ENCODE measurements at regions not wholly inside any gene's neighbourhood (a gene's known extent, or its start where the extent isn't known, plus 50 kb on each side); places are given as distances from the start of the nearest gene placed in this dataset.

- TF ChIP-seq CTCF (IDR thresholded peaks at IDR 0.05) (no peak), POLR2A (IDR thresholded peaks at IDR 0.05) (no peak)
- WGBS, 2 donors, result 91 to 94% methylated on average over 3 of the region's 3 CpGs
- ATAC-seq, result no peak
Measured at GRCh38 chr2:45227347-45227746, 218.1 kb upstream of the SIX2 start.

GRCh38 chr2:45224993-45225380 lies 215.7 kb upstream of the SIX2 start:
- Histone ChIP-seq H3K36me3 (replicated peaks in 1 of 2; ENCODE audit: insufficient read depth in 1 of 2, low read depth in 2 of 2) (no peaks in the 10 kb centered on the region), H3K9me3 (no peaks in the 10 kb centered on the region), H3K27me3 (no peaks in the 10 kb centered on the region), H3K4me3 (no peak overlapping the region), H3K27ac (no peak overlapping the region), H3K4me1 (no peaks in the 10 kb centered on the region)
- WGBS, 2 donors, result 86 to 91% methylated on average over 4 of the region's 4 CpGs
- ATAC-seq (no peak), DNase-seq (no peak)
- no peak for TF ChIP-seq POLR2A (IDR thresholded peaks at IDR 0.05)
- no peak for TF ChIP-seq CTCF (IDR thresholded peaks at IDR 0.05)
- intact Hi-C loops (cut with DNase I), result no loop called here

More at GRCh38 chr2:45227347-45227746, 218.1 kb upstream of the SIX2 start:
- Histone ChIP-seq H3K27ac (no peak overlapping the region), H3K4me1 (no peaks in the 10 kb centered on the region), H3K36me3 (replicated peaks in 1 of 2; ENCODE audit: insufficient read depth in 1 of 2, low read depth in 2 of 2) (no peaks in the 10 kb centered on the region), H3K4me3 (no peak overlapping the region), H3K9me3 (no peaks in the 10 kb centered on the region), H3K27me3 (no peaks in the 10 kb centered on the region)
- intact Hi-C loops (cut with DNase I), result no loop called here
- DNase-seq, result no peak

GRCh38 chr2:45224321-45224992 lies 215.2 kb upstream of the SIX2 start:
- TF ChIP-seq CTCF (IDR thresholded peaks at IDR 0.05) (no peak), POLR2A (IDR thresholded peaks at IDR 0.05) (no peak)
- Histone ChIP-seq H3K4me1 (no peaks in the 10 kb centered on the region), H3K36me3 (replicated peaks in 1 of 2; ENCODE audit: insufficient read depth in 1 of 2, low read depth in 2 of 2) (no peaks in the 10 kb centered on the region), H3K4me3 (no peak overlapping the region), H3K27ac (no peak overlapping the region), H3K9me3 (no peaks in the 10 kb centered on the region), H3K27me3 (no peaks in the 10 kb centered on the region)
- no peak for ATAC-seq
- intact Hi-C loops (cut with DNase I), result no loop called here
- DNase-seq, result no peak
- 46 to 51% methylated on average over 13 of the region's 13 CpGs for WGBS, 2 donors

- ATAC-seq, result no peak
- no peaks in the 10 kb centered on the region for H3K4me1 ChIP-seq
- intact Hi-C loops (cut with DNase I), result no loop called here
- TF ChIP-seq POLR2A (IDR thresholded peaks at IDR 0.05) (no peak), CTCF (IDR thresholded peaks at IDR 0.05) (no peak)
- H3K4me3 ChIP-seq, result no peak overlapping the region
- WGBS, 2 donors, result 78 to 79% methylated on average over 8 of the region's 8 CpGs
- no peaks in the 10 kb centered on the region for H3K27me3 ChIP-seq
- no peak overlapping the region for H3K27ac ChIP-seq
- no peaks in the 10 kb centered on the region for H3K36me3 ChIP-seq (replicated peaks in 1 of 2; ENCODE audit: insufficient read depth in 1 of 2, low read depth in 2 of 2)
- DNase-seq, result no peak
- no peaks in the 10 kb centered on the region for H3K9me3 ChIP-seq
Measured at GRCh38 chr2:45223531-45223930, 214.3 kb upstream of the SIX2 start.

GRCh38 chr2:45220227-45220626 lies 211.0 kb upstream of the SIX2 start:
- TF ChIP-seq CTCF (IDR thresholded peaks at IDR 0.05) (no peak), POLR2A (IDR thresholded peaks at IDR 0.05) (no peak)
- H3K36me3 ChIP-seq (replicated peaks in 1 of 2; ENCODE audit: insufficient read depth in 1 of 2, low read depth in 2 of 2), result no peaks in the 10 kb centered on the region
- intact Hi-C loops (cut with DNase I), result no loop called here
- ATAC-seq (no peak), DNase-seq (no peak)
- H3K4me1 ChIP-seq, result no peaks in the 10 kb centered on the region
- no peaks in the 10 kb centered on the region for H3K9me3 ChIP-seq
- H3K27me3 ChIP-seq, result no peaks in the 10 kb centered on the region
- H3K27ac ChIP-seq, result no peak overlapping the region
- 65 to 75% methylated on average over 6 to 8 of the region's 8 CpGs for WGBS, 2 donors
- no peak overlapping the region for H3K4me3 ChIP-seq

Measured in body of pancreas (tissue), 4 donors.